IMR-90 (cell line): ENCODE measurements at regions not wholly inside any gene's neighbourhood (a gene's known extent, or its start where the extent isn't known, plus 50 kb on each side); places are given as distances from the start of the nearest gene placed in this dataset.

Experiments used
- ATAC-seq: fragments of 200-7000 bp; cut with Tn5 transposase; 2 replicates; pipeline ENCODE4 v1.9.1; 2020; ENCODE audit warnings: low read depth, mild to moderate bottlenecking, moderate library complexity
- BruUV-seq: library from RNA; stranded (reverse); fragments of 400-500 nt; replicated peaks from 2 replicates; lab custom pipeline; 2021; lab: Mats Ljungman, UMichigan
- CTCF ChIA-PET: fragments of 300-600 bp; formaldehyde crosslinking; extraction: SDS; loops from one replicate; lab custom pipeline; 2021; ENCODE audit warnings: antibody characterized with exemption; lab: Yijun Ruan, JAX
- POLR2A ChIA-PET: fragments of 300-600 bp; sonication (Branson Sonifier 250); formaldehyde crosslinking; loops from one replicate; lab custom pipeline; 2022; ENCODE audit warnings: antibody characterized with exemption; ENCODE audit not compliant: unreplicated experiment; lab: Charles Lee
- DNase-seq: peaks from one replicate; pipeline ENCODE4 v3.0.0; 2013
- H2AFZ ChIP-seq: replicated peaks from 2 replicates; pipeline ENCODE3; 2013; ENCODE audit warnings: low read length, mild to moderate bottlenecking; ENCODE audit not compliant: poor library complexity
- H2AK5ac ChIP-seq: 2 replicates; pipeline ENCODE4 v1.6.1; 2013; ENCODE audit warnings: low read depth, low read length, inconsistent platforms
- H2AK9ac ChIP-seq: replicated peaks from 2 replicates; pipeline ENCODE3; 2013; ENCODE audit warnings: mild to moderate bottlenecking, low read depth, low read length, moderate library complexity; ENCODE audit not compliant: poor library complexity
- H2BK120ac ChIP-seq: 2 replicates; pipeline ENCODE4 v1.6.1; 2013; ENCODE audit warnings: low read depth, low read length, inconsistent platforms
- H2BK15ac ChIP-seq: 3 replicates; pipeline ENCODE4 v1.6.1; 2013; ENCODE audit warnings: low read depth, low read length, inconsistent platforms
- H2BK20ac ChIP-seq: 2 replicates; pipeline ENCODE4 v1.6.1; 2013; ENCODE audit warnings: low read depth, mild to moderate bottlenecking, inconsistent platforms, low read length, moderate library complexity
- H2BK5ac ChIP-seq: 2 replicates; pipeline ENCODE4 v1.6.1; 2013; ENCODE audit warnings: mild to moderate bottlenecking, low read depth, low read length, inconsistent platforms; ENCODE audit not compliant: poor library complexity, severe bottlenecking
- H3K14ac ChIP-seq: replicated peaks from 2 replicates; pipeline ENCODE4 v1.6.1; 2013; ENCODE audit warnings: low read depth, low read length, inconsistent platforms
- H3K18ac ChIP-seq: 2 replicates; pipeline ENCODE4 v1.6.1; 2013; ENCODE audit warnings: low read depth, low read length, control low read depth
- H3K23ac ChIP-seq: 2 replicates; pipeline ENCODE4 v1.6.1; 2013; ENCODE audit warnings: low read depth, low read length, inconsistent platforms
- H3K27ac ChIP-seq: 2 replicates; pipeline ENCODE4 v1.5.1; 2013; ENCODE audit warnings: mild to moderate bottlenecking, control low read depth, low read length; ENCODE audit not compliant: insufficient read depth
- H3K27me3 ChIP-seq: 2 replicates; pipeline ENCODE4 v1.6.1; 2013; ENCODE audit warnings: low read length; ENCODE audit not compliant: control insufficient read depth, insufficient read depth
- H3K36me3 ChIP-seq: 2 replicates; pipeline ENCODE4 v1.6.1; 2013; ENCODE audit warnings: low read length, mixed read lengths; ENCODE audit not compliant: control insufficient read depth, insufficient read depth
- H3K4ac ChIP-seq: 2 replicates; pipeline ENCODE4 v1.6.1; 2013; ENCODE audit warnings: low read depth, low read length, inconsistent platforms
- H3K4me1 ChIP-seq: 2 replicates; pipeline ENCODE4 v1.6.1; 2013; ENCODE audit warnings: low read length, mixed read lengths; ENCODE audit not compliant: control insufficient read depth, insufficient read depth
- H3K4me2 ChIP-seq: 2 replicates; pipeline ENCODE4 v1.6.1; 2013; ENCODE audit warnings: low read depth, mild to moderate bottlenecking, control low read depth, low read length, moderate library complexity
- H3K4me3 ChIP-seq: 2 replicates; pipeline ENCODE4 v1.5.1; 2013; ENCODE audit warnings: low read depth, mild to moderate bottlenecking, control low read depth, low read length, moderate library complexity; ENCODE audit not compliant: insufficient read depth
- H3K56ac ChIP-seq: 2 replicates; pipeline ENCODE4 v1.6.1; 2013; ENCODE audit warnings: low read length, inconsistent platforms; ENCODE audit not compliant: insufficient read depth; ENCODE audit errors: extremely low read depth
- H3K79me1 ChIP-seq, 2 experiments: 2 replicates each; pipeline ENCODE4 v1.6.1; 2013; ENCODE audit warnings: low read length in 2 of 2, inconsistent platforms in 1 of 2, low read depth in 1 of 2
- H3K9ac ChIP-seq: 2 replicates; pipeline ENCODE4 v1.6.1; 2013; ENCODE audit warnings: low read depth, low read length, control low read depth
- H3K9me1 ChIP-seq: 2 replicates; pipeline ENCODE4 v1.6.1; 2013; ENCODE audit warnings: low read length, inconsistent platforms; ENCODE audit not compliant: insufficient read depth
- H3K9me3 ChIP-seq: 2 replicates; pipeline ENCODE4 v1.6.1; 2013; ENCODE audit warnings: low read length; ENCODE audit not compliant: control insufficient read depth, insufficient read depth
- H4K20me1 ChIP-seq: 2 replicates; pipeline ENCODE4 v1.6.1; 2013; ENCODE audit warnings: low read length, inconsistent platforms; ENCODE audit not compliant: insufficient read depth
- H4K5ac ChIP-seq: 2 replicates; pipeline ENCODE4 v1.6.1; 2013; ENCODE audit warnings: mild to moderate bottlenecking, low read depth, low read length, control low read depth
- H4K8ac ChIP-seq, 2 experiments: 2 replicates each; pipeline ENCODE4 v1.6.1; 2013; ENCODE audit warnings: low read depth in 2 of 2, low read length in 2 of 2, control low read depth in 1 of 2, inconsistent platforms in 1 of 2
- H4K91ac ChIP-seq: 2 replicates; pipeline ENCODE4 v1.6.1; 2013; ENCODE audit warnings: low read depth, low read length, inconsistent platforms; ENCODE audit not compliant: insufficient read depth
- CEBPB ChIP-seq: IDR thresholded peaks from 2 replicates; pipeline ENCODE4 v1.6.1; 2012; ENCODE audit warnings: low read depth, low read length, improper control_type of control experiment
- CHD1 ChIP-seq: IDR thresholded peaks from 2 replicates; pipeline ENCODE4 v1.6.1; 2012; ENCODE audit warnings: low read depth, low read length, improper control_type of control experiment
- CTCF ChIP-seq: conservative IDR thresholded peaks from 2 replicates; pipeline ENCODE4 v1.5.1; 2012; ENCODE audit warnings: mild to moderate bottlenecking, low read depth, low read length, improper control_type of control experiment
- ELK1 ChIP-seq: fragments of 150-350 bp; IDR thresholded peaks from 2 replicates; pipeline ENCODE4 v1.6.1; 2016; ENCODE audit warnings: low read depth, mild to moderate bottlenecking, low read length, moderate library complexity, borderline replicate concordance
- FOS ChIP-seq: fragments of 150-350 bp; IDR thresholded peaks from 2 replicates; pipeline ENCODE4 v1.6.1; 2016; ENCODE audit warnings: low read depth, low read length
- MAFK ChIP-seq: IDR thresholded peaks from 2 replicates; pipeline ENCODE4 v1.6.1; 2012; ENCODE audit warnings: low read depth, low read length, improper control_type of control experiment
- MAZ ChIP-seq: IDR thresholded peaks from 2 replicates; pipeline ENCODE4 v1.6.1; 2012; ENCODE audit warnings: low read depth, mild to moderate bottlenecking, low read length, improper control_type of control experiment, moderate library complexity, borderline replicate concordance
- MXI1 ChIP-seq: IDR thresholded peaks from 2 replicates; pipeline ENCODE4 v1.6.1; 2012; ENCODE audit warnings: low read depth, mild to moderate bottlenecking, low read length, moderate library complexity, borderline replicate concordance
- NFE2L2 ChIP-seq: fragments of 150-350 bp; IDR thresholded peaks from 2 replicates; pipeline ENCODE4 v1.6.1; 2016; ENCODE audit warnings: low read depth, mild to moderate bottlenecking, low read length
- POLR2A ChIP-seq: IDR thresholded peaks from 2 replicates; pipeline ENCODE4 v1.6.1; 2012; ENCODE audit warnings: mild to moderate bottlenecking, low read depth, low read length
- RAD21 ChIP-seq: IDR thresholded peaks from 2 replicates; pipeline ENCODE4 v1.6.1; 2012; ENCODE audit warnings: low read length, improper control_type of control experiment
- RCOR1 ChIP-seq: IDR thresholded peaks from 2 replicates; pipeline ENCODE4 v1.6.1; 2012; ENCODE audit warnings: mild to moderate bottlenecking, low read length, improper control_type of control experiment; ENCODE audit not compliant: insufficient replicate concordance
- RFX5 ChIP-seq: IDR thresholded peaks from 2 replicates; pipeline ENCODE4 v1.8.0; 2012; ENCODE audit warnings: low read depth, mild to moderate bottlenecking, low read length, moderate library complexity
- SMC3 ChIP-seq: fragments of 150-350 bp; IDR thresholded peaks from 2 replicates; pipeline ENCODE4 v1.6.1; 2016; ENCODE audit warnings: low read depth, mild to moderate bottlenecking, antibody characterized with exemption, low read length, moderate library complexity
- WGBS, 2 experiments: methylation state at CpG; one replicate each; pipeline versions ENCODE4 v1.1.5 to v1.1.7; 2013; ENCODE audit warnings: missing lambda C conversion rate in 2 of 2; ENCODE audit not compliant: insufficient read length in 1 of 2; ENCODE audit errors: extremely low coverage in 2 of 2; 5-methylcytosine and 5-hydroxymethylcytosine counted together
- dilution Hi-C: fragments of 300-500 bp; cut with HindIII; formaldehyde crosslinking; loops from one replicate; pipeline ENCODE4 v1.14.3; 2018; ENCODE audit warnings: low sequenced_read_pairs; ENCODE audit not compliant: unreplicated experiment
- in situ Hi-C: fragments of 300-500 bp; cut with MboI; formaldehyde crosslinking; loops from 3 replicates; pipeline ENCODE4 v1.14.3; 2019; ENCODE audit warnings: low sequenced_read_pairs, inconsistent platforms, mixed read lengths
- intact Hi-C: fragments of 100-400 bp; cut with micrococcal nuclease; formaldehyde crosslinking; loops from 2 replicates; pipeline ENCODE4 v1.10.0; 2022

- no peak overlapping the region for H3K27ac ChIP-seq
- intact Hi-C loops = loop anchor here (10.0 kb wide), 1 partner anchor 1285 kb away; no protein-coding TSS in a partner anchor
- no peak overlapping the region for H3K9ac ChIP-seq
- H2AK5ac ChIP-seq = no peak overlapping the region
- in situ Hi-C loops = no loop called here
- no peak overlapping the region for H3K4ac ChIP-seq
- no peak overlapping the region for H2BK20ac ChIP-seq
- dilution Hi-C loops = no loop called here
- H2BK15ac ChIP-seq = no peak overlapping the region
- H3K9me1 ChIP-seq = no peaks in the 10 kb centered on the region
- H3K9me3 ChIP-seq = no peaks in the 10 kb centered on the region
- H3K79me1 ChIP-seq = no peaks in the 10 kb centered on the region
- no peak overlapping the region for H3K14ac ChIP-seq
- no peak overlapping the region for H2AK9ac ChIP-seq
- H3K27me3 ChIP-seq = peaks cover 5% of the 10 kb centered on the region
- H4K5ac ChIP-seq = no peak overlapping the region
- WGBS, 2 experiments = no CpG with 5 or more reads among the region's 9 CpGs
- no peak overlapping the region for H3K56ac ChIP-seq
- H4K8ac ChIP-seq = no peak overlapping the region
- ATAC-seq (no peak), DNase-seq (no peak)
- H2BK5ac ChIP-seq = no peak overlapping the region
- no peak overlapping the region for H3K4me2 ChIP-seq
- no peaks in the 10 kb centered on the region for H3K4me1 ChIP-seq
- H3K23ac ChIP-seq = no peak overlapping the region
- H4K91ac ChIP-seq = no peak overlapping the region
- CTCF ChIA-PET = interaction anchor here (0.7 kb wide), 1 partner anchor 290 kb away, joined by 3 read pairs; no protein-coding TSS in a partner anchor
- no peaks in the 10 kb centered on the region for H4K20me1 ChIP-seq
- no peaks in the 10 kb centered on the region for H3K36me3 ChIP-seq
- H3K4me3 ChIP-seq = no peak overlapping the region
- POLR2A ChIA-PET = no interaction called here
- BruUV-seq = no TSS peak
- no peak overlapping the region for H2BK120ac ChIP-seq
- no peak for TF ChIP-seq RAD21
- TF ChIP-seq CTCF = no peak
- no peak for TF ChIP-seq CHD1
- TF ChIP-seq ELK1 = no peak
- no peak for TF ChIP-seq FOS
- TF ChIP-seq MAZ = no peak
- TF ChIP-seq POLR2A = no peak
- no peak for TF ChIP-seq SMC3
- TF ChIP-seq CEBPB = no peak
- no peak for TF ChIP-seq MXI1
- TF ChIP-seq RFX5 = no peak
- TF ChIP-seq MAFK = no peak
- no peak for TF ChIP-seq NFE2L2
- no peak for TF ChIP-seq RCOR1
- no peak overlapping the region for H3K18ac ChIP-seq
- no peak overlapping the region for H2AFZ ChIP-seq
Observed at GRCh38 chr10:30719832-30720231, 90.3 kb upstream of the LYZL2 start.
